Keratinocyte (primary cell): ENCODE measurements at regions not wholly inside any gene's neighbourhood (a gene's known extent, or its start where the extent isn't known, plus 50 kb on each side); places are given as distances from the start of the nearest gene placed in this dataset.

Experiments
- CTCF ChIP-seq, 3 experiments: IDR thresholded peaks in 1 of 3; conservative IDR thresholded peaks in 1 of 3; optimal IDR thresholded peaks in 1 of 3; 2 replicates in 2 of 3; 3 replicates in 1 of 3; pipeline versions ENCODE3 to v1.5.1; 2011; ENCODE audit warnings: low read length in 3 of 3, mild to moderate bottlenecking in 3 of 3, moderate library complexity in 2 of 3, control low read depth in 1 of 3, inconsistent platforms in 1 of 3; ENCODE audit not compliant: insufficient read depth in 2 of 3; ENCODE audit errors: extremely low read depth in 1 of 3
- EZH2 ChIP-seq: IDR thresholded peaks from one replicate; pipeline ENCODE4 v1.6.1; 2012; ENCODE audit warnings: inconsistent platforms, mild to moderate bottlenecking, low read length, moderate library complexity

- TF ChIP-seq CTCF (optimal IDR thresholded peaks at IDR 0.05 in 1 of 3, IDR thresholded peaks at IDR 0.05 in 1 of 3, conservative IDR thresholded peaks at IDR 0.05 in 1 of 3; ENCODE audit: extremely low read depth in 1 of 3, insufficient read depth in 2 of 3, low read length in 3 of 3): no peak
- TF ChIP-seq EZH2: no peak
Measured at GRCh38 chr15:46170326-46170725, 535.5 kb downstream of the SQOR start.
